K562 (cell line): ENCODE measurements at regions not wholly inside any gene's neighbourhood (a gene's known extent, or its start where the extent isn't known, plus 50 kb on each side); places are given as distances from the start of the nearest gene placed in this dataset.

ENCODE experiments used
- ATAC-seq: fragments of 200-7000 bp; cut with Tn5 transposase; 3 replicates; pipeline ENCODE4 v1.9.1; 2020; ENCODE audit warnings: moderate library complexity
- BruUV-seq: library from RNA; stranded (reverse); fragments of 400-500 nt; replicated peaks from 2 replicates; lab custom pipeline; 2021; lab: Mats Ljungman, UMichigan
- CTCF ChIA-PET: fragments of 300-600 bp; formaldehyde crosslinking; extraction: SDS; loops from one replicate; lab custom pipeline; 2021; ENCODE audit warnings: low intra/inter-chr PET ratio; lab: Yijun Ruan, JAX
- POLR2A ChIA-PET: fragments of 300-600, 350-650 bp; sonication (Branson Sonifier 250); formaldehyde crosslinking; extraction: SDS; loops from one replicate; lab custom pipeline; 2021; ENCODE audit warnings: antibody characterized with exemption, inconsistent platforms; lab: Yijun Ruan, JAX
- DNase-seq, 4 experiments: peaks; one replicate each; pipeline versions ENCODE4 v3.0.0 to v3.0.0-alpha.2; 2011 to 2018; ENCODE audit warnings: low spot score in 3 of 4, mixed read lengths in 3 of 4; ENCODE audit errors: extremely low read depth in 1 of 4
- FAIRE-seq: peaks from 2 replicates; lab custom pipeline; 2011; peaks lifted over from hg19 to GRCh38; lab: Jason Lieb, UNC
- H2AFZ ChIP-seq: 2 replicates; pipeline ENCODE4 v1.6.0; 2011; ENCODE audit warnings: low read depth, low read length, control low read depth, inconsistent platforms
- H3K27ac ChIP-seq: fragments of 200-600 bp; 3 replicates; pipeline ENCODE4 v1.8.0; 2011; ENCODE audit warnings: low read depth, mild to moderate bottlenecking, control low read depth, inconsistent platforms, low read length, moderate library complexity, mixed read lengths; ENCODE audit errors: extremely low read depth
- H3K27me3 ChIP-seq, 2 experiments: fragments of 300-600 bp in 1 of 2; 2 replicates in 1 of 2; 3 replicates in 1 of 2; pipeline versions ENCODE4 v1.6.0 to v1.8.0; 2011; ENCODE audit warnings: inconsistent platforms in 2 of 2, low read length in 2 of 2, mild to moderate bottlenecking in 1 of 2, mixed read lengths in 1 of 2, moderate library complexity in 1 of 2; ENCODE audit not compliant: control insufficient read depth in 2 of 2, insufficient read depth in 2 of 2
- H3K36me3 ChIP-seq: fragments of 300-600 bp; 3 replicates; pipeline ENCODE4 v1.8.0; 2011; ENCODE audit warnings: mild to moderate bottlenecking, low read length, inconsistent platforms; ENCODE audit not compliant: control insufficient read depth, insufficient read depth
- H3K4me1 ChIP-seq, 2 experiments: fragments of 200-600 bp in 1 of 2; replicated peaks in 1 of 2; 2 replicates in 1 of 2; 3 replicates in 1 of 2; pipeline versions ENCODE4 v1.5.1 to v1.8.0; 2011; ENCODE audit warnings: inconsistent platforms in 2 of 2, low read length in 2 of 2, mild to moderate bottlenecking in 1 of 2, mixed read lengths in 1 of 2, moderate library complexity in 1 of 2; ENCODE audit not compliant: control insufficient read depth in 2 of 2, insufficient read depth in 2 of 2
- H3K4me2 ChIP-seq: 2 replicates; pipeline ENCODE4 v1.6.1; 2011; ENCODE audit warnings: low read length, control low read depth, inconsistent platforms, mixed read lengths; ENCODE audit not compliant: insufficient read depth
- H3K4me3 ChIP-seq: fragments of 200-600 bp; sonication (generic), shearing (Covaris generic); 2 replicates; pipeline ENCODE4 v1.5.1; 2016; ENCODE audit warnings: control low read depth, inconsistent platforms
- H3K79me2 ChIP-seq: fragments of 200-600 bp; 3 replicates; pipeline ENCODE4 v1.8.0; 2011; ENCODE audit warnings: low read length, inconsistent platforms; ENCODE audit not compliant: control insufficient read depth, insufficient read depth
- H3K9ac ChIP-seq, 2 experiments: 2 replicates each; pipeline versions ENCODE4 v1.6.0 to v1.6.1; 2011; ENCODE audit warnings: low read depth in 2 of 2, low read length in 2 of 2, control low read depth in 1 of 2, inconsistent platforms in 1 of 2, mild to moderate bottlenecking in 1 of 2, mixed read lengths in 1 of 2; ENCODE audit not compliant: insufficient read depth in 1 of 2
- H3K9me1 ChIP-seq: one replicate; pipeline ENCODE4 v1.6.0; 2011; ENCODE audit warnings: inconsistent platforms, mild to moderate bottlenecking, low read length, moderate library complexity; ENCODE audit not compliant: control insufficient read depth, insufficient read depth
- H3K9me3 ChIP-seq: replicated peaks from 2 replicates; pipeline ENCODE4 v1.5.1; 2011; ENCODE audit warnings: low read depth, low read length, inconsistent platforms; ENCODE audit not compliant: control insufficient read depth, insufficient read depth
- H4K20me1 ChIP-seq: replicated peaks from 2 replicates; pipeline ENCODE4 v1.6.1; 2011; ENCODE audit warnings: low read length, inconsistent platforms, mixed read lengths; ENCODE audit not compliant: control insufficient read depth, insufficient read depth
- CBFA2T3 ChIP-seq: fragments of 450-650 bp; IDR thresholded peaks from 2 replicates; pipeline ENCODE4 v1.6.1; 2017
- CEBPZ ChIP-seq: fragments of 150-350 bp; IDR thresholded peaks from 2 replicates; pipeline ENCODE4 v1.6.1; 2014; ENCODE audit warnings: low read depth, mild to moderate bottlenecking, low read length, borderline replicate concordance
- CHD2 ChIP-seq: IDR thresholded peaks from 2 replicates; pipeline ENCODE4 v1.6.1; 2011; ENCODE audit warnings: low read depth, low read length
- EZH2 ChIP-seq: IDR thresholded peaks from 2 replicates; pipeline ENCODE4 v1.6.1; 2012; ENCODE audit warnings: low read depth, mild to moderate bottlenecking, inconsistent platforms, low read length, borderline replicate concordance
- FOXJ3 ChIP-seq: sonication (generic); formaldehyde crosslinking; IDR thresholded peaks from 2 replicates; pipeline ENCODE4 v1.4.0; 2020; ENCODE audit warnings: mild to moderate bottlenecking, missing genetic modification reagents
- MCM7 ChIP-seq, 2 experiments: fragments of 450-650 bp; IDR thresholded peaks; 2 replicates each; pipeline ENCODE4 v1.6.1; 2016 to 2018
- TARDBP ChIP-seq: fragments of 450-650 bp; IDR thresholded peaks from 2 replicates; pipeline ENCODE4 v1.6.1; 2016
- ZFP1 ChIP-seq: fragments of 450-650 bp; formaldehyde crosslinking; IDR thresholded peaks from 2 replicates; pipeline ENCODE4 v1.4.0; 2020; ENCODE audit warnings: mild to moderate bottlenecking, mixed read lengths
- ZFPM2 ChIP-seq: fragments of 250-450 bp; sonication (Bioruptor Pico); IDR thresholded peaks from 2 replicates; pipeline ENCODE4 v1.5.1; 2022; ENCODE audit warnings: mild to moderate bottlenecking
- WGBS: fragments of 100-300 bp; shearing (Covaris generic); methylation state at CpG from one replicate; pipeline ENCODE4 v1.1.6; 2016; ENCODE audit warnings: low coverage, mixed read lengths; ENCODE audit not compliant: insufficient coverage; ENCODE audit errors: missing lambda C conversion rate; 5-methylcytosine and 5-hydroxymethylcytosine counted together
- in situ Hi-C: fragments of 300-500 bp; cut with MboI; formaldehyde crosslinking; loops from 4 replicates; pipeline ENCODE4 v1.15.0; 2018; ENCODE audit warnings: inconsistent platforms, mixed read lengths
- intact Hi-C: fragments of 100-400 bp; cut with micrococcal nuclease; formaldehyde crosslinking; loops from 2 replicates; pipeline ENCODE4 v1.14.2; 2022

- no peak overlapping the region for H3K4me2 ChIP-seq
- no TSS peak for BruUV-seq
- no peaks in the 10 kb centered on the region for H4K20me1 ChIP-seq
- intact Hi-C loops (no loop called here), in situ Hi-C loops (no loop called here)
- H3K9ac ChIP-seq = no peak overlapping the region
- H3K27me3 ChIP-seq = no peaks in the 10 kb centered on the region
- POLR2A ChIA-PET = no interaction called here
- no peak for FAIRE-seq
- no peak for DNase-seq
- TF ChIP-seq CBFA2T3 (no peak), TARDBP (no peak), EZH2 (no peak), CEBPZ (no peak), ZFPM2 (CRISPR knock-in tag) (no peak), CHD2 (no peak), MCM7 (IDR thresholded peaks at IDR 0.05) (no peak), FOXJ3 (CRISPR knock-in tag) (no peak), ZFP1 (CRISPR knock-in tag) (no peak)
- no peak for ATAC-seq
- under 1% methylated on average over 18 of the region's 19 CpGs for WGBS
- no peak overlapping the region for H2AFZ ChIP-seq
- CTCF ChIA-PET = no interaction called here
- H3K9me1 ChIP-seq = no peaks in the 10 kb centered on the region
- H3K4me1 ChIP-seq = no peaks in the 10 kb centered on the region
- no peaks in the 10 kb centered on the region for H3K36me3 ChIP-seq
- H3K27ac ChIP-seq = no peak overlapping the region
- no peaks in the 10 kb centered on the region for H3K9me3 ChIP-seq
- H3K79me2 ChIP-seq = no peaks in the 10 kb centered on the region
- H3K4me3 ChIP-seq = no peak overlapping the region
These were observed 471.6 kb upstream of the ADGRL4 start for GRCh38 chr1:79478160-79478559.
